A549 (cell line): ENCODE measurements at regions not wholly inside any gene's neighbourhood (a gene's known extent, or its start where the extent isn't known, plus 50 kb on each side); places are given as distances from the start of the nearest gene placed in this dataset.

Source experiments
- ATAC-seq, 2 experiments: fragments of 200-7000 bp in 1 of 2; fragments of >200 bp in 1 of 2; cut with Nextera tagmentation in 1 of 2; cut with Tn5 transposase in 1 of 2; 3 replicates each; pipeline versions ENCODE4 v1.8.0 to v1.9.1; 2018 to 2020; ENCODE audit warnings: mild to moderate bottlenecking in 1 of 2, moderate library complexity in 1 of 2
- CTCF ChIA-PET: fragments of 300-600 bp; sonication (Branson Sonifier 250); formaldehyde crosslinking; extraction: SDS; loops from one replicate; lab custom pipeline; 2021; ENCODE audit warnings: antibody characterized with exemption, inconsistent platforms; lab: Yijun Ruan, JAX
- POLR2A ChIA-PET: fragments of 350-600 bp; formaldehyde crosslinking; extraction: SDS; loops from one replicate; lab custom pipeline; 2021; ENCODE audit warnings: antibody characterized with exemption, inconsistent platforms; lab: Yijun Ruan, JAX
- DNase-seq, 2 experiments: peaks; one replicate each; pipeline versions ENCODE4 v3.0.0 to v3.0.0-alpha.2; 2011 to 2016; ENCODE audit warnings: low read depth in 1 of 2, low spot score in 1 of 2
- FAIRE-seq: peaks from 2 replicates; lab custom pipeline; 2011; peaks lifted over from hg19 to GRCh38; lab: Jason Lieb, UNC
- H3K27ac ChIP-seq, 2 experiments: fragments of >200 bp; sonication (Bioruptor Twin); formaldehyde crosslinking; 3 replicates each; pipeline ENCODE4 v1.5.1; 2016 to 2017
- H3K4me1 ChIP-seq: fragments of >200 bp; sonication (Bioruptor Twin); formaldehyde crosslinking; 3 replicates; pipeline ENCODE4 v1.6.1; 2016
- H3K4me2 ChIP-seq: fragments of >200 bp; sonication (Bioruptor Twin); formaldehyde crosslinking; 3 replicates; pipeline ENCODE4 v1.6.1; 2016
- H3K4me3 ChIP-seq: fragments of >200 bp; sonication (Bioruptor Twin); formaldehyde crosslinking; 3 replicates; pipeline ENCODE4 v1.5.1; 2016
- H3K9me3 ChIP-seq: fragments of >200 bp; sonication (Bioruptor Twin); formaldehyde crosslinking; 3 replicates; pipeline ENCODE4 v1.6.1; 2016
- BHLHE40 ChIP-seq: IDR thresholded peaks from 2 replicates; pipeline ENCODE4 v1.6.1; 2012; ENCODE audit warnings: low read depth, low read length, inconsistent platforms
- CBX2 ChIP-seq: fragments of 200-600 bp; sonication (generic); IDR thresholded peaks from 2 replicates; pipeline ENCODE4 v1.6.1; 2016; ENCODE audit warnings: low read depth, mild to moderate bottlenecking, borderline replicate concordance
- CEBPB ChIP-seq, 2 experiments: fragments of >200 bp in 1 of 2; sonication (Bioruptor Twin) in 1 of 2; formaldehyde crosslinking in 1 of 2; IDR thresholded peaks; 2 replicates each; pipeline ENCODE4 v1.6.1; 2012 to 2016
- CHD2 ChIP-seq: fragments of 150-350 bp; IDR thresholded peaks from 2 replicates; pipeline ENCODE4 v1.6.1; 2014; ENCODE audit warnings: low read length; ENCODE audit not compliant: partially characterized antibody
- EHMT2 ChIP-seq: fragments of 200-600 bp; sonication (generic); IDR thresholded peaks from 2 replicates; pipeline ENCODE4 v1.6.1; 2016; ENCODE audit warnings: antibody characterized with exemption, low read depth, mild to moderate bottlenecking, moderate library complexity
- ESRRA ChIP-seq: fragments of 150-350 bp; IDR thresholded peaks from 2 replicates; pipeline ENCODE4 v1.6.1; 2014; ENCODE audit warnings: mild to moderate bottlenecking, low read length, borderline replicate concordance
- HOXA7 ChIP-seq: fragments of 250-450 bp; sonication (Bioruptor Pico); IDR thresholded peaks from 2 replicates; pipeline ENCODE4 v1.5.0; 2020; ENCODE audit warnings: mild to moderate bottlenecking, moderate library complexity
- HOXB13 ChIP-seq: fragments of 250-450 bp; sonication (Bioruptor Pico); IDR thresholded peaks from 2 replicates; pipeline ENCODE4 v1.5.0; 2020; ENCODE audit warnings: low read depth, mild to moderate bottlenecking, moderate library complexity
- HOXB5 ChIP-seq: fragments of 250-450 bp; sonication (Bioruptor Pico); IDR thresholded peaks from 2 replicates; pipeline ENCODE4 v1.5.0; 2020; ENCODE audit warnings: mild to moderate bottlenecking, moderate library complexity
- NFE2L2 ChIP-seq: fragments of 150-350 bp; conservative IDR thresholded peaks from 2 replicates; pipeline ENCODE4 v1.6.1; 2014; ENCODE audit warnings: low read length
- NR3C1 ChIP-seq: fragments of >200 bp; sonication (Bioruptor Twin); formaldehyde crosslinking; IDR thresholded peaks from 3 replicates; pipeline ENCODE4 v1.6.1; 2017
- POLR2A ChIP-seq: IDR thresholded peaks from 2 replicates; pipeline ENCODE4 v1.6.1; 2012; ENCODE audit warnings: mild to moderate bottlenecking, low read length
- POLR2AphosphoS2 ChIP-seq: conservative IDR thresholded peaks from 2 replicates; pipeline ENCODE4 v1.6.1; 2012; ENCODE audit warnings: low read length, improper control_type of control experiment, inconsistent platforms
- RCOR1 ChIP-seq: fragments of 150-350 bp; IDR thresholded peaks from 2 replicates; pipeline ENCODE4 v1.6.1; 2014; ENCODE audit warnings: antibody characterized with exemption, low read length, low read depth
- RFX5 ChIP-seq: fragments of 450-650 bp; IDR thresholded peaks from 2 replicates; pipeline ENCODE4 v1.7.1; 2014; ENCODE audit warnings: antibody characterized with exemption, mild to moderate bottlenecking, moderate library complexity
- SMC3 ChIP-seq: fragments of >200 bp; sonication (Bioruptor Twin); formaldehyde crosslinking; IDR thresholded peaks from 3 replicates; pipeline ENCODE4 v1.6.1; 2018; ENCODE audit warnings: inconsistent platforms
- SREBF2 ChIP-seq: fragments of 450-650 bp; IDR thresholded peaks from 2 replicates; pipeline ENCODE4 v1.6.1; 2014; ENCODE audit warnings: mild to moderate bottlenecking, moderate library complexity
- TFCP2L1 ChIP-seq: fragments of 250-450 bp; sonication (Bioruptor Pico); IDR thresholded peaks from 2 replicates; pipeline ENCODE4 v1.5.0; 2021; ENCODE audit warnings: mild to moderate bottlenecking
- TP53 ChIP-seq: fragments of 250-450 bp; sonication (Bioruptor Pico); IDR thresholded peaks from 2 replicates; pipeline ENCODE4 v1.5.0; 2021; ENCODE audit warnings: mild to moderate bottlenecking, moderate library complexity
- ZFP36 ChIP-seq: fragments of 450-650 bp; IDR thresholded peaks from 2 replicates; pipeline ENCODE4 v1.6.1; 2014; ENCODE audit warnings: borderline replicate concordance; ENCODE audit not compliant: partially characterized antibody
- ZNF302 ChIP-seq: fragments of 250-450 bp; sonication (Bioruptor Pico); IDR thresholded peaks from 2 replicates; pipeline ENCODE4 v1.9.0; 2021; ENCODE audit warnings: inconsistent platforms, mild to moderate bottlenecking, moderate library complexity
- ZSCAN20 ChIP-seq: fragments of 250-450 bp; sonication (Bioruptor Pico); IDR thresholded peaks from 2 replicates; pipeline ENCODE4 v1.8.0; 2022; ENCODE audit warnings: mild to moderate bottlenecking, moderate library complexity
- WGBS: methylation state at CpG from one replicate; pipeline ENCODE4 v1.1.6; 2017; ENCODE audit errors: missing lambda C conversion rate; 5-methylcytosine and 5-hydroxymethylcytosine counted together
- TF ChIP-seq, protein P1 (sequence below): fragments of 250-450 bp; sonication (Bioruptor Pico); IDR thresholded peaks from 2 replicates; pipeline ENCODE4 v1.5.0; 2020; ENCODE audit warnings: low read depth, mild to moderate bottlenecking, moderate library complexity
- TF ChIP-seq, protein P2 (sequence below): fragments of 150-350 bp; IDR thresholded peaks from 2 replicates; pipeline ENCODE4 v1.6.1; 2014; ENCODE audit warnings: low read depth, mild to moderate bottlenecking, low read length
- TF ChIP-seq, protein P3 (sequence below): IDR thresholded peaks from 2 replicates; pipeline ENCODE4 v1.6.1; 2012; ENCODE audit warnings: low read depth, borderline replicate concordance
- TF ChIP-seq, protein P4 (sequence below): fragments of 200-600 bp; sonication (generic); IDR thresholded peaks from 2 replicates; pipeline ENCODE4 v1.6.1; 2016; ENCODE audit warnings: antibody characterized with exemption, mild to moderate bottlenecking, moderate library complexity
- TF ChIP-seq, protein P5 (sequence below): IDR thresholded peaks from 2 replicates; pipeline ENCODE4 v1.6.1; 2012

DNA sequence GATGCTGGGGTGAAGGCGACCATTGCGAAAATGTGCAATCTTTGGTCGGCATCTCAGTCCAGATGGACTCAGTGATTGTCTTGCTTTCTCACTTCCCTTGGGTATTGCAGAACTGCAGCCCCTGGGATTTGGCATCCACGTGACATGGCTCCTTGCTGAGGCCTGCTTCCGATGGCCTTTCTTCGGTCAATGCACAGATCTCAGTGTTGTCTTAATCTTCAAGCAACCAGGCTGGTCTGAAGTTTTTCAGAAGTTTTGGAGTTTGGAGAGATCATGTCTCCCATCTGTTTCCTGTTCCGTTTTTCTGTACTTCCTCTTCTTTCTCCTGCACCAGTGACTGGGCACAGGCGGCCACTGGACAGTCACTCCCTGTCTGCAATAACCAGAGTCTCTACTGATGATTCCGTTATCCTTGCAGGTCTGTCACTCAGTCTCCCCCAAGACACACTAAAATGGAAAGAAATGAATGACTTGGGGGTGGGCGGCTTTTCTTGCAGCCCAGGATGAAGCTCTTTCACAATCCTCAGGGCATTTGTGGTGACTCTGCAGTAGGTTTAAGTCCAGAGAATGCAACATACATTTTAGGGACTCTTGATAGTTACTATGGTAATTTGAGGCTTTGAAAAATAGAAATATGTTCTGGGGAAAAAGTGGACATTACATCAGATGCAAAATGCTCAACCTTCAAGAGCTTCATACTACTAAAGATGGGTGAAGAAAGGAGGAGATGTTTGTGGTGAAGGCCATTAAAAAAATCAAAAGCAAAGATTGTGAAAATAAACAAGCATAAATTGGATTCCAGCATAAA lies 106.3 kb upstream of the ZFHX3 start (continued):
- TF ChIP-seq, protein P1, sequence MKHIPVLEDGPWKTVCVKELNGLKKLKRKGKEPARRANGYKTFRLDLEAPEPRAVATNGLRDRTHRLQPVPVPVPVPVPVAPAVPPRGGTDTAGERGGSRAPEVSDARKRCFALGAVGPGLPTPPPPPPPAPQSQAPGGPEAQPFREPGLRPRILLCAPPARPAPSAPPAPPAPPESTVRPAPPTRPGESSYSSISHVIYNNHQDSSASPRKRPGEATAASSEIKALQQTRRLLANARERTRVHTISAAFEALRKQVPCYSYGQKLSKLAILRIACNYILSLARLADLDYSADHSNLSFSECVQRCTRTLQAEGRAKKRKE (CRISPR knock-in tag): no peak
- TF ChIP-seq CEBPB (IDR thresholded peaks at IDR 0.05) (no peak), HOXB13 (CRISPR knock-in tag) (no peak), POLR2A (no peak)

DNA sequence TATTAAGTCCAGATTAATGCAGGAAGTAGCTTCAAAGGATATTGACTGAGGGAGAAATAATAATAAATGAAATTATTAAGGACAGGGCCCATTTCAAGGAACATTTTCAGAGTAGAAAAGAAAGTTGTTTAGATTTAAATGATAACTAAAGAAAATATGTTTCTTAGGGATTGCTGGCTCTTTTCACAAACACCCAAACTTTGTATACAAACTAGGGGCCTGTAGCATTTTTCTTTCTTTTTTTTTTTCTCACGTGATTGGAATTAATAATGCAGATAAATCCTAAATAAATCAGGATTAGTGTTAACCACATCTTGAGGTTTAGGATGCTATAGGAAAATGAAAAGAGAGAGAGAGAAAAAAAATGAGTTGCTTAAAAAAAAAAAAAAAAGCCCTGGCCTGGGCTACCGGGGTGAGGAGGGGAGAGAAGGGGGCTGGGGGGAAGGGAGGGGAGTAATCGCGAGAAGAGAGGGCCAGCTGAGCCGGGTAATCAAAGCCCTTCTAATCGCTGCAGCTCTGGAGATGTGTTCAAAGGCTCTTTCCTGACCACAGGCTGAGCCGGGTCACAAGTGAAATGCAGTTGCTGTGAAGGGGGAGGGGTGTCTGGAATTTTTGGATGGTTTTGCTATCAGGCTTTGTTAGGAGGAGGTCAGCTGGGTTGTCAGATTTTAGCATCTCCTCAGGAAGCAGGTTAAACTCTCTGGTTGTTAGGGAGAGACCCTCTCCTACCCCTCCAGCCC lies 104.6 kb upstream of the ZFHX3 start:
- H3K27ac ChIP-seq: no peak overlapping the region
- ChIA-PET CTCF (no interaction called here), POLR2A (no interaction called here)
- ATAC-seq (no peak), FAIRE-seq (no peak), DNase-seq (no peak)
- no peak for TF ChIP-seq CHD2
- TF ChIP-seq, protein P2, sequence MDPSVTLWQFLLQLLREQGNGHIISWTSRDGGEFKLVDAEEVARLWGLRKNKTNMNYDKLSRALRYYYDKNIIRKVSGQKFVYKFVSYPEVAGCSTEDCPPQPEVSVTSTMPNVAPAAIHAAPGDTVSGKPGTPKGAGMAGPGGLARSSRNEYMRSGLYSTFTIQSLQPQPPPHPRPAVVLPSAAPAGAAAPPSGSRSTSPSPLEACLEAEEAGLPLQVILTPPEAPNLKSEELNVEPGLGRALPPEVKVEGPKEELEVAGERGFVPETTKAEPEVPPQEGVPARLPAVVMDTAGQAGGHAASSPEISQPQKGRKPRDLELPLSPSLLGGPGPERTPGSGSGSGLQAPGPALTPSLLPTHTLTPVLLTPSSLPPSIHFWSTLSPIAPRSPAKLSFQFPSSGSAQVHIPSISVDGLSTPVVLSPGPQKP: no peak
- no peak for TF ChIP-seq ZSCAN20
- no peak for TF ChIP-seq NFE2L2
- no peak for TF ChIP-seq ZNF302
- TF ChIP-seq POLR2AphosphoS2: no peak
- no peak for TF ChIP-seq HOXA7 (CRISPR knock-in tag)
- TF ChIP-seq CEBPB (IDR thresholded peaks at IDR 0.05): no peak
- no peak for TF ChIP-seq HOXB5 (CRISPR knock-in tag)
- no peak for TF ChIP-seq ESRRA
- no peak for TF ChIP-seq BHLHE40
- TF ChIP-seq EHMT2: no peak
- TF ChIP-seq SREBF2: no peak
- no peak for TF ChIP-seq NR3C1
- TF ChIP-seq, protein P3, sequence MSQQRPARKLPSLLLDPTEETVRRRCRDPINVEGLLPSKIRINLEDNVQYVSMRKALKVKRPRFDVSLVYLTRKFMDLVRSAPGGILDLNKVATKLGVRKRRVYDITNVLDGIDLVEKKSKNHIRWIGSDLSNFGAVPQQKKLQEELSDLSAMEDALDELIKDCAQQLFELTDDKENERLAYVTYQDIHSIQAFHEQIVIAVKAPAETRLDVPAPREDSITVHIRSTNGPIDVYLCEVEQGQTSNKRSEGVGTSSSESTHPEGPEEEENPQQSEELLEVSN: no peak
- H3K4me1 ChIP-seq: no peaks in the 10 kb centered on the region
- H3K9me3 ChIP-seq: no peaks in the 10 kb centered on the region
- H3K4me2 ChIP-seq: no peak overlapping the region
- 81% methylated on average over 7 of the region's 7 CpGs for WGBS
- no peak overlapping the region for H3K4me3 ChIP-seq

DNA sequence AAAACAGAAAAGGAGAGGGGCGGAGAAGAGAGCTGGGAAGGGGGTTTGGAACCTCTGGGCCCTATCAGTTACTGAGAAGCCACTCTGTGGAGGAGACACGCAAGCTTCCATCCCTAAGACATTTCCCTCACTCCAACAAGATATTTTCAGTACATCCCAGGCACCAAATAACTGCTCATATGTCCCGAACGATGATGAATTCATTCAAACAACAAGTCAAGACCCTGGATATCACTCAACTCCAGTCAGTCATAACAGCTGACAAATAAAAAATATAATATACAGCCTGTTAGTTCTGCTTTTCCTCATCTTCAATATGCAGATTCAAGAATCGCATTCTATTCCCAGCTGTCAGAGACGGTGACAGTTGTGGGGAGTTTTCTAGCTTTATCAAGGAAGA lies 104.0 kb upstream of the ZFHX3 start:
- Histone ChIP-seq H3K27ac (no peak overlapping the region), H3K4me2 (no peak overlapping the region), H3K4me1 (no peaks in the 10 kb centered on the region), H3K4me3 (no peak overlapping the region), H3K9me3 (no peaks in the 10 kb centered on the region)
- ChIA-PET POLR2A (no interaction called here), CTCF (no interaction called here)
- 91% methylated on average over 6 of the region's 6 CpGs for WGBS
- no peak for DNase-seq
- no peak for ATAC-seq
- no peak for FAIRE-seq
- TF ChIP-seq EHMT2 (no peak), ZFP36 (no peak), RCOR1 (no peak), TFCP2L1 (CRISPR knock-in tag) (no peak), CBX2 (no peak), RFX5 (no peak), SMC3 (no peak), TP53 (no peak), POLR2AphosphoS2 (no peak)
- TF ChIP-seq, protein P4, sequence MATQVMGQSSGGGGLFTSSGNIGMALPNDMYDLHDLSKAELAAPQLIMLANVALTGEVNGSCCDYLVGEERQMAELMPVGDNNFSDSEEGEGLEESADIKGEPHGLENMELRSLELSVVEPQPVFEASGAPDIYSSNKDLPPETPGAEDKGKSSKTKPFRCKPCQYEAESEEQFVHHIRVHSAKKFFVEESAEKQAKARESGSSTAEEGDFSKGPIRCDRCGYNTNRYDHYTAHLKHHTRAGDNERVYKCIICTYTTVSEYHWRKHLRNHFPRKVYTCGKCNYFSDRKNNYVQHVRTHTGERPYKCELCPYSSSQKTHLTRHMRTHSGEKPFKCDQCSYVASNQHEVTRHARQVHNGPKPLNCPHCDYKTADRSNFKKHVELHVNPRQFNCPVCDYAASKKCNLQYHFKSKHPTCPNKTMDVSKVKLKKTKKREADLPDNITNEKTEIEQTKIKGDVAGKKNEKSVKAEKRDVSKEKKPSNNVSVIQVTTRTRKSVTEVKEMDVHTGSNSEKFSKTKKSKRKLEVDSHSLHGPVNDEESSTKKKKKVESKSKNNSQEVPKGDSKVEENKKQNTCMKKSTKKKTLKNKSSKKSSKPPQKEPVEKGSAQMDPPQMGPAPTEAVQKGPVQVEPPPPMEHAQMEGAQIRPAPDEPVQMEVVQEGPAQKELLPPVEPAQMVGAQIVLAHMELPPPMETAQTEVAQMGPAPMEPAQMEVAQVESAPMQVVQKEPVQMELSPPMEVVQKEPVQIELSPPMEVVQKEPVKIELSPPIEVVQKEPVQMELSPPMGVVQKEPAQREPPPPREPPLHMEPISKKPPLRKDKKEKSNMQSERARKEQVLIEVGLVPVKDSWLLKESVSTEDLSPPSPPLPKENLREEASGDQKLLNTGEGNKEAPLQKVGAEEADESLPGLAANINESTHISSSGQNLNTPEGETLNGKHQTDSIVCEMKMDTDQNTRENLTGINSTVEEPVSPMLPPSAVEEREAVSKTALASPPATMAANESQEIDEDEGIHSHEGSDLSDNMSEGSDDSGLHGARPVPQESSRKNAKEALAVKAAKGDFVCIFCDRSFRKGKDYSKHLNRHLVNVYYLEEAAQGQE: no peak
- TF ChIP-seq, protein P5, sequence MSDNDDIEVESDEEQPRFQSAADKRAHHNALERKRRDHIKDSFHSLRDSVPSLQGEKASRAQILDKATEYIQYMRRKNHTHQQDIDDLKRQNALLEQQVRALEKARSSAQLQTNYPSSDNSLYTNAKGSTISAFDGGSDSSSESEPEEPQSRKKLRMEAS: no peak
- TF ChIP-seq, protein P2: no peak
